ENCODE measurements at regions not wholly inside any gene's neighbourhood (a gene's known extent, or its start where the extent isn't known, plus 50 kb on each side); places are given as distances from the start of the nearest gene placed in this dataset.

- no peak for TF ChIP-seq EZH2phosphoT487 (IDR thresholded peaks at IDR 0.05; ENCODE audit: low read depth, severe bottlenecking, unreplicated experiment)
- no peak for TF ChIP-seq CTCF (IDR thresholded peaks at IDR 0.05; ENCODE audit: poor library complexity)
- no peak for TF ChIP-seq EZH2 (IDR thresholded peaks at IDR 0.05; ENCODE audit: borderline replicate concordance)
- Histone ChIP-seq H3K79me2 (no peaks in the 10 kb centered on the region), H3K4me2 (no peak overlapping the region)
Observed at GRCh38 chr13:64531400-64531799, 2698.7 kb downstream of the PCDH9 start.

DNA sequence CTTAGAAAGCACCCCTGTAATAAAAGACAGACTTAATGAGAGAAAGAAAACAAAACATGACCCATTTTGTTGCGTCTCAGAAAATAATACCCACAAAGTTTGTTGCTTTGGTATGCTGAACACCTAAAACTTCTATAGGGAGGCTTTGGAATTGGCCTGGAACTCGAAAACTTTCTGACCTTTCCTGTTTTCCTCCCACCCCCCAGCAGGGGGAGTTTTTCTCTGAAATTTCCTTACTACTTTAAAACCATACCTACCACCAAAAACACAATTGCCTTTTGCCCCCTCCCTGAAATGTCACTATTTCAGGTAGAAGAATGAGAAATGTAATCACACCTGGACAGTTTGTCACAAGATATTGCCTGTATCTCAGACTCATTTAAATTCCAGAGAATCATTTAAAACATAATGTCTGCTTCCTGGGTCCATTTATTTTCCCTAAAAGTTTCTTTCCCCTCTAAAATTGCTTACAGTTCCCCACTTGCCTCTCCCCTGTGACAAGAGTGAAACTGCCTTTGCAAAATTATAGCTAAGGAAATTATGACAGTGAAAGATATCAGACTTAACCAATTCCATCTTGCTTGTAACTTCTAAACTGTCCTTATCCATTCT, 2700.2 kb downstream of the PCDH9 start:
- no peak overlapping the region for H3K4me2 ChIP-seq
- H2AFZ ChIP-seq: no peak overlapping the region
- WGBS (ENCODE audit: low lambda C conversion rate, missing lambda C conversion rate): 72% methylated on average over 2 of the region's 2 CpGs
- H3K79me2 ChIP-seq: no peaks in the 10 kb centered on the region
- no peaks in the 10 kb centered on the region for H3K9me2 ChIP-seq (replicated peaks; ENCODE audit: insufficient read depth)
- no peaks in the 10 kb centered on the region for H3K36me3 ChIP-seq (replicated peaks; ENCODE audit: insufficient read depth, low read depth)
- no peaks in the 10 kb centered on the region for H4K20me1 ChIP-seq (ENCODE audit: insufficient read depth, poor library complexity, severe bottlenecking)
- no peak overlapping the region for H3K4me3 ChIP-seq
- no peaks in the 10 kb centered on the region for H3K27me3 ChIP-seq
- no peak overlapping the region for H3K27ac ChIP-seq
- TF ChIP-seq CTCF (IDR thresholded peaks at IDR 0.05; ENCODE audit: poor library complexity) (peak; percentile 41), EZH2phosphoT487 (IDR thresholded peaks at IDR 0.05; ENCODE audit: low read depth, severe bottlenecking, unreplicated experiment) (no peak)
- no peaks in the 10 kb centered on the region for H3K4me1 ChIP-seq (ENCODE audit: insufficient read depth)
- DNase-seq (ENCODE audit: low spot score): peak; percentile 7
- no peaks in the 10 kb centered on the region for H3K9me3 ChIP-seq (ENCODE audit: low read depth)

More at GRCh38 chr13:64531400-64531799, 2698.7 kb downstream of the PCDH9 start:
- no peaks in the 10 kb centered on the region for H3K36me3 ChIP-seq (replicated peaks; ENCODE audit: insufficient read depth, low read depth)
- no peak for DNase-seq (ENCODE audit: low spot score)
- H3K4me3 ChIP-seq: no peak overlapping the region
- H3K9me2 ChIP-seq (replicated peaks; ENCODE audit: insufficient read depth): no peaks in the 10 kb centered on the region
- H3K27ac ChIP-seq: no peak overlapping the region
- H4K20me1 ChIP-seq (ENCODE audit: insufficient read depth, poor library complexity, severe bottlenecking): no peaks in the 10 kb centered on the region
- H3K9me3 ChIP-seq (ENCODE audit: low read depth): no peaks in the 10 kb centered on the region
- H3K27me3 ChIP-seq: no peaks in the 10 kb centered on the region
- no peaks in the 10 kb centered on the region for H3K4me1 ChIP-seq (ENCODE audit: insufficient read depth)
- 95% methylated on average over 4 of the region's 4 CpGs for WGBS (ENCODE audit: low lambda C conversion rate, missing lambda C conversion rate)
- no peak overlapping the region for H2AFZ ChIP-seq

DNA sequence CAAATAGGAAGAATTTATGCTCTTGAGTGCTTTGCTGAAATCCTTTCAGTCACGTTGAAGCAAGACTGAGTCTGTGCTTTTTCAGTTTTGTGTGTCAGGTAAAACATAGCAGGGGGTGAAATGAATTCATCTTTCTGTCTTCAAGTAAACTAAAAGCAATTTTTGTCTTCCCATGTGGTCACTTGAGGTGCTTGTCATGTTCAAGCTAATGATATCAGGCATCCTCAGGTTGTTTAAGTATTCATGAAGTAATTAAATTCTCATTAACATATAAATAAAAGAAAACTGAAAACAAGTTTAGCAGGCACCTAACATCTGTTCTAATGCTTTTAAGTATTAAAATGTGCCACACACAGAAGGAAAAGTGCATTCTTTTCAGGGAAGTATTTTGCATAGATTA, 2701.3 kb downstream of the PCDH9 start:
- no peaks in the 10 kb centered on the region for H3K4me1 ChIP-seq (ENCODE audit: insufficient read depth)
- H2AFZ ChIP-seq: peak overlapping the region; percentile 17
- no peaks in the 10 kb centered on the region for H4K20me1 ChIP-seq (ENCODE audit: insufficient read depth, poor library complexity, severe bottlenecking)
- no peaks in the 10 kb centered on the region for H3K36me3 ChIP-seq (replicated peaks; ENCODE audit: insufficient read depth, low read depth)
- H3K4me3 ChIP-seq: no peak overlapping the region
- TF ChIP-seq CTCF (IDR thresholded peaks at IDR 0.05; ENCODE audit: poor library complexity) (no peak), EZH2 (IDR thresholded peaks at IDR 0.05; ENCODE audit: borderline replicate concordance) (no peak), EZH2phosphoT487 (IDR thresholded peaks at IDR 0.05; ENCODE audit: low read depth, severe bottlenecking, unreplicated experiment) (no peak)
- H3K79me2 ChIP-seq: no peaks in the 10 kb centered on the region
- DNase-seq (ENCODE audit: low spot score): no peak
- no peaks in the 10 kb centered on the region for H3K27me3 ChIP-seq
- H3K9me2 ChIP-seq (replicated peaks; ENCODE audit: insufficient read depth): no peaks in the 10 kb centered on the region
- no peaks in the 10 kb centered on the region for H3K9me3 ChIP-seq (ENCODE audit: low read depth)
- H3K4me2 ChIP-seq: no peak overlapping the region
- whole genome bisulfite sequencing (ENCODE audit: low lambda C conversion rate, missing lambda C conversion rate): 33% methylated on average over 1 of the region's 1 CpG
- H3K27ac ChIP-seq: no peak overlapping the region

Data from hepatocyte (in vitro differentiated cells).